Tibial nerve (tissue), 3 donors: ENCODE measurements at regions not wholly inside any gene's neighbourhood (a gene's known extent, or its start where the extent isn't known, plus 50 kb on each side); places are given as distances from the start of the nearest gene placed in this dataset.

Experiments used
- POLR2A ChIP-seq, 2 donors: fragments of 450-650 bp; IDR thresholded peaks; one replicate each; pipeline ENCODE4 v1.6.1; 2017; ENCODE audit warnings: antibody characterized with exemption in 2 of 2, mild to moderate bottlenecking in 2 of 2, moderate library complexity in 2 of 2
- TF ChIP-seq, protein P1 (sequence below), 5 experiments: fragments of 200-600 bp in 3 of 5; fragments of 450-650 bp in 2 of 5; sonication (generic) in 3 of 5; IDR thresholded peaks; one replicate each; pipeline ENCODE4 v1.5.1; 2016 to 2019; ENCODE audit warnings: antibody characterized with exemption in 5 of 5, mild to moderate bottlenecking in 3 of 5, moderate library complexity in 2 of 5

GRCh38 chr5:89855417-89855816 is 554.1 kb downstream of the CETN3 start:
- no peak for TF ChIP-seq POLR2A (IDR thresholded peaks at IDR 0.05)
- TF ChIP-seq, protein P1, sequence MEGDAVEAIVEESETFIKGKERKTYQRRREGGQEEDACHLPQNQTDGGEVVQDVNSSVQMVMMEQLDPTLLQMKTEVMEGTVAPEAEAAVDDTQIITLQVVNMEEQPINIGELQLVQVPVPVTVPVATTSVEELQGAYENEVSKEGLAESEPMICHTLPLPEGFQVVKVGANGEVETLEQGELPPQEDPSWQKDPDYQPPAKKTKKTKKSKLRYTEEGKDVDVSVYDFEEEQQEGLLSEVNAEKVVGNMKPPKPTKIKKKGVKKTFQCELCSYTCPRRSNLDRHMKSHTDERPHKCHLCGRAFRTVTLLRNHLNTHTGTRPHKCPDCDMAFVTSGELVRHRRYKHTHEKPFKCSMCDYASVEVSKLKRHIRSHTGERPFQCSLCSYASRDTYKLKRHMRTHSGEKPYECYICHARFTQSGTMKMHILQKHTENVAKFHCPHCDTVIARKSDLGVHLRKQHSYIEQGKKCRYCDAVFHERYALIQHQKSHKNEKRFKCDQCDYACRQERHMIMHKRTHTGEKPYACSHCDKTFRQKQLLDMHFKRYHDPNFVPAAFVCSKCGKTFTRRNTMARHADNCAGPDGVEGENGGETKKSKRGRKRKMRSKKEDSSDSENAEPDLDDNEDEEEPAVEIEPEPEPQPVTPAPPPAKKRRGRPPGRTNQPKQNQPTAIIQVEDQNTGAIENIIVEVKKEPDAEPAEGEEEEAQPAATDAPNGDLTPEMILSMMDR (IDR thresholded peaks at IDR 0.05), result no peak
